ENCODE measurements at regions not wholly inside any gene's neighbourhood (a gene's known extent, or its start where the extent isn't known, plus 50 kb on each side); places are given as distances from the start of the nearest gene placed in this dataset.
A peak's percentile ranks its signal among the peaks of the same experiment; 100 is the strongest.

- TF ChIP-seq CTCF (conservative IDR thresholded peaks at IDR 0.05): peak; percentile 40; the same call in 2 of the 3 replicates
- no peak overlapping the region for H2BK15ac ChIP-seq (ENCODE audit: low read depth, low read length)
- H3K4me2 ChIP-seq (ENCODE audit: insufficient read depth, insufficient read length, low read length): no peak overlapping the region
- H3K36me3 Mint-ChIP-seq (ENCODE audit: insufficient read depth in 1 of 3, low read depth in 3 of 3): peaks cover 0 to 4% (median 2%) of the 10 kb centered on the region in 3 experiments; a peak in 3 of 7 replicates
- H3K79me1 ChIP-seq (ENCODE audit: insufficient read depth, low read depth, low read length, poor library complexity, severe bottlenecking): no peaks in the 10 kb centered on the region
- H4K20me1 ChIP-seq (ENCODE audit: control insufficient read depth, insufficient read depth, insufficient read length): no peaks in the 10 kb centered on the region
- no peaks in the 10 kb centered on the region for H3K27me3 ChIP-seq (ENCODE audit: insufficient read depth, low read length)
- no CpG with 5 or more reads among the region's 2 CpGs for WGBS (ENCODE audit: extremely low coverage, insufficient read length, low lambda C conversion rate)
- H3K9me3 Mint-ChIP-seq: peaks cover 10% of the 10 kb centered on the region in 2 experiments
- peaks cover 9% of the 10 kb centered on the region for H3K9me3 ChIP-seq (ENCODE audit: control insufficient read depth, low read depth, low read length)
- no peak overlapping the region for H2BK12ac ChIP-seq (ENCODE audit: insufficient read length, low read depth, low read length)
- H2AFZ ChIP-seq (ENCODE audit: low read length): no peak overlapping the region
- no peak overlapping the region for H2BK5ac ChIP-seq (ENCODE audit: insufficient read length, low read length)
- no peak overlapping the region; the same call in 1 of the 2 replicates for H3K14ac ChIP-seq (ENCODE audit: insufficient read depth, low read length)
- no peak overlapping the region for H3K18ac ChIP-seq (ENCODE audit: insufficient read length, low read depth, low read length)
- no peak overlapping the region for H3K9ac ChIP-seq (ENCODE audit: extremely low read depth, insufficient read length, low read length)
- H4K8ac ChIP-seq (replicated peaks; ENCODE audit: insufficient read length, low read depth, low read length): no peak overlapping the region
- no peak overlapping the region for H3K4ac ChIP-seq (ENCODE audit: low read depth, low read length)
- no peak overlapping the region for H2BK20ac ChIP-seq (ENCODE audit: low read depth, low read length, poor library complexity, severe bottlenecking)
- peaks cover 5% of the 10 kb centered on the region for H3K4me1 ChIP-seq (ENCODE audit: insufficient read depth, low read length)
- no peak overlapping the region for H3T11ph ChIP-seq (ENCODE audit: low read length)
- no peak overlapping the region for H2AK5ac ChIP-seq (ENCODE audit: insufficient read length, low read length)
- no peaks in the 10 kb centered on the region for H3K79me2 ChIP-seq (ENCODE audit: insufficient read depth, low read length)
- H4K91ac ChIP-seq (ENCODE audit: insufficient read length, low read depth, low read length): no peak overlapping the region
- no peaks in the 10 kb centered on the region for H3K23me2 ChIP-seq (ENCODE audit: insufficient read length, low read depth, low read length, poor library complexity, severe bottlenecking)
- DNase-seq: no peak
- peaks cover 8 to 11% of the 10 kb centered on the region in 2 experiments for H3K4me1 Mint-ChIP-seq
- no peak overlapping the region for H3K27ac Mint-ChIP-seq
- H3K56ac ChIP-seq (ENCODE audit: insufficient read length, low read depth, low read length): no peak overlapping the region
- H3K27me3 Mint-ChIP-seq (ENCODE audit: low read depth): no peaks in the 10 kb centered on the region
- no peak overlapping the region for H3K23ac ChIP-seq (ENCODE audit: insufficient read length, low read depth, low read length)
- H4K5ac ChIP-seq (ENCODE audit: insufficient read length, low read depth, low read length): no peak overlapping the region
- H3K4me3 Mint-ChIP-seq: no peak overlapping the region
- H2BK120ac ChIP-seq (ENCODE audit: low read depth, low read length, poor library complexity, severe bottlenecking): no peak overlapping the region
- no peak overlapping the region for H3K27ac ChIP-seq (ENCODE audit: insufficient read length, low read depth, low read length)
Measured at GRCh38 chr15:37793851-37794250, 140.6 kb upstream of the TMCO5A start.
